Retinal pigment epithelial cell (primary cell): ENCODE measurements at regions not wholly inside any gene's neighbourhood (a gene's known extent, or its start where the extent isn't known, plus 50 kb on each side); places are given as distances from the start of the nearest gene placed in this dataset.

Source experiments
- DNase-seq: peaks from one replicate; pipeline ENCODE4 v3.0.0-alpha.2; 2010; ENCODE audit warnings: low read depth
- H3K4me3 ChIP-seq: 2 replicates; pipeline ENCODE4 v1.5.1; 2011; ENCODE audit warnings: mild to moderate bottlenecking, low read length, control low read depth, moderate library complexity
- CTCF ChIP-seq: conservative IDR thresholded peaks from 2 replicates; pipeline ENCODE4 v1.5.1; 2011; ENCODE audit warnings: low read depth, low read length, control low read depth, inconsistent platforms

GRCh38 chr9:16960084-16960483 is 89.6 kb upstream of the BNC2 start:
- DNase-seq: no peak
- no peak for TF ChIP-seq CTCF
- no peak overlapping the region for H3K4me3 ChIP-seq

- no peak for DNase-seq
- H3K4me3 ChIP-seq: no peak overlapping the region
- TF ChIP-seq CTCF: no peak
Observed at GRCh38 chr9:16959391-16959790, 88.9 kb upstream of the BNC2 start.

DNA sequence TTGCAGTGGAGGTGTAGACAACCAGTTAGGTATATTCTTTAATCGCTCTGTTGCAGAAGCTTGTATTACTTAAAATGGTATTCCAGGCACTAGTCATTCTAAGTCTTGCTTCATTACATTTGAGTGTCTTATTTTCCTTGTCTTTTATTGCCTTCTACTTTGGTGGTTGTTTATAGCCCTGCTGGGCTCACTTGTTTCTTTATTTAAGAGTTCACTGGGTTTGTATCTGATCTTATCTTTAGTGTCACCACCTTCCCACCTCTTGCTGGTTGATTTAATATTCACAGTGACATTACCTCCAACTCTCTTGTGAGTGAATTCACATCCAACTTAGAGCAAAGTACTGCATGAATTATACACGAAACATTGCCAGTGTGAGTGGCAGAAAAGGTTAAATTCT is 83.6 kb upstream of the BNC2 start:
- no peak overlapping the region for H3K4me3 ChIP-seq
- no peak for TF ChIP-seq CTCF
- no peak for DNase-seq

DNA sequence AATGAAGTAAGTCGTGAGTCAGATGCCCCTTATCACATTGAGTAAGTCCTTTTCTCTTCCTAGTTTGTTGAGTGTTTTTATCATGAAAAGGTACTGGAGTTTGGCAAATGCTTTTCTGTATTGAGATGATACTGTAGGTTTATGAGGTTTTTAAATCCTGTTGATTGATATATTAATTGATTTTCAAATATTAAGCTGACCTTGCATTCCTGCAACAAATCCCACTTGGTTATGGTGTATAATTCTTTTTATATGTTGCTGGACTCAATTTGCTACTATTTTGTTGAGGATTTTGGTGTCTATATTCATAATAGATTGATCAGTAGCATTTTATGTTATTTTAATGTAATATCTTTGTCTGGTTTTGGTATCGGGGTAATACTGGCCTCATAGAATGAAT is 81.0 kb upstream of the BNC2 start:
- H3K4me3 ChIP-seq: no peak overlapping the region
- no peak for TF ChIP-seq CTCF
- no peak for DNase-seq

DNA sequence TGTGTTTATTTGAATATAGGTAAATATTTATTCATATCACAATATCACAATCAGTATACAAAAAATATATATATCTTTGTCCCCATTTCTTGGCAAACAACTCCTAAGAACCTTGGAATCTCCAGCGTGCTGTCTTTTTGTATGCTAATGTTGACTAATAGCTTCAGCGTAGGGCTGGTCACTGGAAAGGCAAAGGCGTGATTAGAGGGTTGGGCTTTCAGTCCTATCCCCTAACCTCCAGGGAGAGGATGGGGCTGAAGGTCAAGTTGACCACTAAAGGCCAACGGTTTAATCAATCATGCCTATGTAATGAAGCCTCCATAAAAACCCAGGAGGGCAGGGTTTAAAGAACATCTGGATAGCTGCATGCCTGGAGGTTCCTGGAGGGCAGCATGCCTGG is 79.6 kb upstream of the BNC2 start:
- DNase-seq: no peak
- no peak for TF ChIP-seq CTCF
- no peak overlapping the region for H3K4me3 ChIP-seq

DNA sequence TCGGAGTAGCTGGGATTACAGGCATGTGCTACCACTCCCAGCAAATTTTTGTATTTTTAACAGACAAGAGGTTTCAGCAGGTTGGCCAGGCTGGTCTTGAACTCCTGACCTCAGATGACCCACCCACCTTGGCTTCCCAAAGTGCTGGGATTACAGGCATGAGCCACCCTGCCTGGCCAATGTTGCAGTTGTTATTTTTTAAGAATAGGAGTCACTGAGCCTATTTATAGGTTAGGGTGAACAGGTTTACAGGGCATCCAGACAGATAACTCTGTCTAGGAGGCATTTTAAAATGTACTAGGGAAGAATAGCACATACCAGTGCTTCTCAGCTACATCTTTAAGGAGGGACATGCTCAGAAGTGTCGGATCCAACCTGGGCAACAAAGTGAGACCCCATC is 60.1 kb upstream of the BNC2 start:
- H3K4me3 ChIP-seq: no peak overlapping the region
- no peak for DNase-seq
- no peak for TF ChIP-seq CTCF

DNA sequence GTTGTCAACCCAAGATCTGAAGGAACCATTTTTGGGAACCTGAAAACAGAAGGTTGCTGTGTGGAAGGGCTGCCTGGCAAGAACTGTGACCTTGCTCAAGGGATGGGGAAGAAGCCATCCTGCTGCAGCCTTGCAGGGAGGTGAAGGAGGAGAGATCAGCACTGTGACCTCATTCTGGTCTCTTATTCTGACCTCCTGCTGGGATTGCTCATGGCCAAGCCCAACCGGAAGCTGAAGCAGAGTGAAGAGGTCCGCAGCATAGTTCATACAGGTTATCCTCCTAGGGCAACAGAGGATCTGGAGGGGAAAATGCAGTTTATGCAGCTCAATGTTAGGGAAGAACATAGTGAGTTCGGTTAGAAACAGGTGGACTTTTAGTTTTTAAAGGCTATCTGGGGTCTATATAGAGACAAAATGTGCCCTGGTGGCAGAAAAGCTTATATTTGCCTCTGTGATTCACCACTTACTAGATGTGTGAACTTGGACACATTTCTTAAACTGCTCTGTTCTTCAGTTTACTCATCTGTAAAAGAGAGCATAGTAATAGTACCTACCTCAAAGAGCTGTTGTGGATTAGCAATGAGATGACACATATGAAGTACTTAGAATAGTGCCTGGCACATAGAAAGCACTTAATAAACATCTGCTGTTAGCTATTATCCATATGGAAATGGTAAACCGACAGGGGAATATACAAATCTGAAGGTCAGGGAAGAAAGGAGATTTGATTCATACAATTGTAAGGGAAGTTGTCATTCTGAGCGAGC is 57.9 kb upstream of the BNC2 start:
- H3K4me3 ChIP-seq: no peak overlapping the region
- DNase-seq: no peak
- TF ChIP-seq CTCF: no peak
